Medulla oblongata (tissue), 1 donor: ENCODE measurements at regions not wholly inside any gene's neighbourhood (a gene's known extent, or its start where the extent isn't known, plus 50 kb on each side); places are given as distances from the start of the nearest gene placed in this dataset.

Experiments
- DNase-seq: peaks from one replicate; pipeline ENCODE4 v3.0.0-alpha.2; 2015; ENCODE audit errors: extremely low spot score

DNA sequence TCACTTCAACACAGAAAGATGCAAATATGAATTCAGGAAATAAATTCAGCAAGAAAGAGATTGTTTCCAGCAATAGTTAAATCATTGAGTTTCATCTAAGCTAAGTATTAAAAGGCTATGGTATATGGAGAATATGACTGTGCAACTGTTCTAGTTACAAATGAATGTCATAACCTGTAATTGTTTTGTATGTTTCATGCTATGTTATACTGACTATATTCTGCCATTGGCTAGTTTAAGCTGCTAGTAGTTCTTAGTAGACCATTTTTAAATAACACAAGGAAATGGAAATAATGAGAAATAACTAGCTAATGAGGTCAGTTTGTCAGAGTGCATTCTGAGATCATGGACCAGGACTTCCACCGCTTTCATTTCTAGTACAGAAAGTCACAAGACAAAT lies 1154.9 kb upstream of the TMEFF2 start:
- DNase-seq = no peak

DNA sequence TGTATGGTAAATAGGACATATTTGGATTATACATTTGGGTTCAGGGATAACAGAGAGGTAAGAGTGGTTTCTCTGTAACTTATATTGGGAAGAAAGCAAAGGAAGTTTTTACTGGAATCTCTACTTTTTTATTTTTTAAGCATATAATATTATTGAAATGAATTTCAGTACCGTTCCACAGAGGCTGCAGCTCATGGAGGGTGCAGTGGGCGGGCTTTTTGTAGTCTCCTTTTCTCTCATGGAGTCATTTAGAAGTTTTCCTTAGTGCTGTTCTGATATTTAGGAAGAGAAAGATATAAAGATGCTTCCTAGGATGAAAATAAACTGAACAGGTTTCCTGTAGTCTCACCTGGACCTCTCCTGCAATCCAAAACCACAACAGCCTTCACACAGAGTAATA lies 1153.3 kb upstream of the TMEFF2 start:
- no peak for DNase-seq

DNA sequence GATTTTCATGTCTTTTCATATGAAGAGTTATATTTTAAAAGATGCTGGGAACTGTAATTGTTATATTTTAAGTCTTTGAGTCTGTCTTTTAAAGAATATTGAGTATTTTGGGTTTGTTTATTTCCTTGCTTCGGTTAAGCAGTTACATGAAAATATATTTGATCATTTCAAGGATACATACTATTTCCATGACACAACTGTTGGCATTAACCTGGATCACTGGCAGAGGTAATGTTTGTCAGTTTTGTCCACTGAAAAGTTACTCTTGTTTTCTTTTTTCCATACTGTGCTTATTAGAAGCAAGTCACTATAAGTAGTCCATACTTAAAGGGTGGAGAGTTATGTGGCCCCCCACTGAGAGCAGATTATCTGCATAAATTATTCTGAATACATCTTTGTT lies 1142.0 kb upstream of the TMEFF2 start:
- no peak for DNase-seq

DNA sequence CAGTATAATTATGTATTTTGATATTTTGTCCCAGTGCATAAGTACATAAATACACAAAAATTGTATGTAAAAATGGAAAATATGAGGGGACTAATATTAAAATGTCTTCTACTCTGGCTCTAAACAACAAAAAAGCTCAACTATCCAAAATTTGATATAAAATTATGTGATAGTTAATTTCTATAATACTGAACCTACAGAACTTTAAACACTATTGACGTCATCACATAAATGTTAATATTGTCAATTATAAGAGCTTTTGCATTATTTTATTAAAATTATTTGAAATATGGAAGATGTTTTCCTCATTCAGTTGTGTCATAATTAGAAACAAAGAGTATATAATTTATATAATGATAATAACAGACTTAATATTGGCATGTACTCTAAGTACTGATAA lies 1139.7 kb upstream of the TMEFF2 start:
- no peak for DNase-seq

DNA sequence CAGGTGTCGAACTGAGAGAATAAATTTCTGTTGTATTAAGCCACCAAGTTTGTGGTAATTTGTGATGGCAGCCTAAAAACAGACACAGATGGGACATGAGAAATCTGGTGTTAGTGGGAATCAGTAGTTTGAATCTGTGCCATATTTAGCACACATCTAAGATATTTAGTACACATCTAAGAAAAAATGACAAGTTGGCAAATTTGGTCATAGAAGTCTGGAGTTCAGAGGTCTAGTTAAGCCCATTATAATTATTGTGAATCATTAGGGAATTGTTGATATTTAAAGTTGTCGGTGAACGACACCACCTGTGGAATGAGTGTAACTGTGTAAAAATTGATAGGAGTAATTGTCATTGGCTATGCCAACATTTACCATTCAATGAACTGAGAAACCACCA lies 1138.8 kb upstream of the TMEFF2 start:
- DNase-seq = no peak

DNA sequence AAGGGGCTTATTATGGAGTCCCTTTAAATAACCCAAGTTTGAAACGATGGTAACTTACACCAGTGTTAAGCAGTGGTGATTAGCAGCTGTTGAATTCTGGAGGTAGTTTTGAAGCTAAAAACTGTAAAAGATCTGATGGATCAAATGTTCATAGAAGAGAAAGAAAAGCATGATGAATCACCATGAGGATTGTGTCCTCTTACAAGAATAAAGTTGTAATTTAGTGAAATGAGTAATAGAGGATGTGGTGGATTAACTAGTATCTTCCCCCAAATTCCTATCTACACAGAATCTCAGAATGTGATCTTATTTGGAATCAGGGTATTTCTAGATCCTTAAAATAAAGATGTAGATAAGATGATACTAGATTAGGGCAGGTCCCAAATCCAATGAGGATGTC lies 1138.2 kb upstream of the TMEFF2 start:
- no peak for DNase-seq

DNA sequence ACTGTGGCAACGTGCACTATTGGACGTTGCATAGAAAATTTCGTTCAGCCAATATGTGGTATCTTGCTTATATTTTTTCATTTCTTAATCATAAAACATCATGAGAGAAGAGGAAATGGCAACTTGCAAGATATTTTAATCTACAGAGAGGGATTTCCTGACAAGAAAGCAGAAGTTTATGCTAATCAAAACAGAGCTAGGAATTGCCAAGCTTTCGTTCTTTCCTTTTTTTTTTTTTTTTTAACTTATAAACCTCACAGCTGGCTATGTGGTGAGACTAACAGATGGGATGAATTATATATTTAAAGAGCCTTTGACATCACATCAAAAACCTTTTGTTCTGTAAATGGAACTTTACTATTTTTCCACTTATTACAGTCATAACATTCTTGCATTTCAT lies 1136.9 kb upstream of the TMEFF2 start:
- DNase-seq = no peak

DNA sequence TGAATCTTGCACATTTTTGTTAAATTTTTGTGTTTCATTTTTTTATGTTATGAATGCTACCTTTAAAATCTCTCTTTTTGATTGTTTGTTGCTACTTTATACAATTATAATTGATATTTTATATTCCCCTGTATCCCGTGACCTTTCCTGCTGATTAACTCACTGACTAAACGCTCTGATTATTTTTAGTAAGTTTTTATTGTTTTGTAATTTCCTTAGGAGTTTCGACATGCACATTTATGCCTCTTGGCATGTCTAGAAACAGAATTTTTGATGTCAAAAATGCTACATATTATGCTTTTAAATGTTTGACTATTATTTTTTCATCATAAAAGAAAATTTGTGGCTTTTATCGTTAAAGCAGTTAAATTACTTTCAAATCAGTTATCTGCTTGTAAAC lies 1131.6 kb upstream of the TMEFF2 start:
- DNase-seq = no peak

DNA sequence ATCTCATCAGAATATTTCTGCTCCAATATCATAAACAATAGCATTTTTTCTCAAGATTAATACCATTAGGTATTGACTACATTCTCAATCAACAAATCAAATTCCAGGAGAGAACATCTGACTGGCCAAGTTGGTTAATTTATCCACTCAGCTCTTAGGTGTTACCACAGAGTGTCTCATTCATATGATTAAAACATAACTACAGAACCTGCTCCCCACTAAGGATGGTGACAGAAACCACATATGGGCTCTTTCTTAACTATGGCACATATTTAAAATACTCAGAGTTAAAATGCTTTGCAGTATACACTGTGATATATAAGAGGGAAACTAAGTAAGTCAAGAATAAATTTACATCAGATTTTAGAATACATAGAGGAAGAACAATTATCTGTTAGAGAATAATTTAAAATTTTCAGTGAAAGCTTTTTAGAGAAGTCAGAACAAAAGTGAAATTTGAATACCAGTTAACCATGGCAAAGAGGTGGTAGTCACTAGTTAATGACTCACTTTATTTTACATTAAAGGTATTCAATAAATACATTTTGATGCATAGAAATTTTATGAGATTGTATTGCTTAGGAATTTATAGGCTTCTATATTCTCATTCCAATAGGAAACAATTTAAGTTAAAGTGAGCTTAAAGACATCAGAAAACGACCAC lies 1120.8 kb upstream of the TMEFF2 start:
- DNase-seq = no peak

DNA sequence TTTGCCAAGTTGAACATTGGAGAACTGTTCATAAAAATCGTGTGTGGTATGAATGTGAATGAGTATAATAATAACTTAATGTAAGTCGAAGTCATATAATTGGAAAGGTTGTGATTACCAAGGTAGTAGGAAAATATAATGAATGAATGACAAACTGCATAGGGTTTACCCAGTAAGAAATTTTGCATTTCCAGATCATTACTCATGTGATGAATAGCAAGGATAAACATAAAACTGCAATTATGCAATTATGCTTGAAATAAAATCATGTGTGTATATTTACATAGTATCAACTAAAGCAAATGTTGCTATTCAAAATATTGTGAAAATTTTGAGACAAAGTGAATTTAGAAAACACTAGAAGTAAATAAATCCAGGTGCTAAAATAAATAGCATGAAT lies 1108.7 kb upstream of the TMEFF2 start:
- DNase-seq = no peak

DNA sequence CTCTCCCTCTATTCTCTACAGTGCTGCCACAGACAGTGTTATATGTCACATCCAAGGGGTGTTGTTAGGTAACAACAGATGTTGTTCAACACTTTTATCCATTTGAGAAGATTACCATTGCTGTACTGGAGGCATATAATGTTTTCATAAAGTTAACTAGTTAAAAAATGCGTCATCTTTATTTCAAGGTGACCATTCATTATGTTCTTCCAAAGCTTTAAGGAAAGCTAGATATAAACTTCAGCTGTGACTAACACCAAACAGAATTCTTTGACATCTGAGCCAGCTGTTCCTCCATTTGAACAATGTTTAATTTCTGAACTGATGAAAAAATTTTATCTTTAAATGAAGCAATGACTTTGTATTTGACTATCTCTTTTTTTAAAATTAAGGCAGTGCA lies 1099.6 kb upstream of the TMEFF2 start:
- no peak for DNase-seq

DNA sequence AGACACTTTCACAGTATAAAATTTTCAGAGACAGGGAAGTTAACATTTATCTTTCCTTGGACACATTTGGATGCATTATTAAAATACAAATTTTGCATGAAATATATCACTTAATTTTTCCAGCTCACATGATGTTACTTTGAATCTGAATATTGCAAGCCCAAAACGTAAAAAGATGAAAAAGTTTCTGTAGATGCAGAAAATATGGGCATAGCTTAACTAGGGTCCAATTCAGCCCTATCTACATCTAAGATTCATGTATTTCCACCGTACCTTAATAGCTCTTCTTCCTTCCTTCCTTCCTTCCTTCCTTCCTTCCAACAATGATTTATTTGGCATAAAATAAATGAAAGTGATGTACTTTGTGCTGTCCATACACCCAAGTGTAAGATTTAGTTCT lies 1084.6 kb upstream of the TMEFF2 start:
- no peak for DNase-seq

DNA sequence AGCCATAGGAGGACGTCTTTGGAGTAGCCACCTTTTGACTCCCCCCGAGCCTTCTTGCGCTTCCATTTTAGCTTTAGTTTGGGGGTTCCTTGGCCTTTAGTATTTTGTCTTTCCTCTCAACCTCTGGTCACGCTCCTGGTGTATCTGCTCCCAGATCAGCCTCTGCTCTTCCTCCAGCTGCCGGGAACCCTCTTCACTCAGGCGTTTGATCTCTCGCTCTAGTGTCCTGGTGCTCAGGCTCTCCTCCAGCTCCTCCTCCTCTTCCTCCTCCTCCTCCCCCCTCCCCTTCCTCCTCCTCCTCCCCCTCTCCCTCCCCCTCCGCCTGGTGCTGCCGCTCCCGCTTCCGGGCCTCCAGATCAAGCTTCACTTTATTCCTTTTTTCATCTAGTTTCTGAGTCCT lies 1082.3 kb upstream of the TMEFF2 start:
- no peak for DNase-seq

DNA sequence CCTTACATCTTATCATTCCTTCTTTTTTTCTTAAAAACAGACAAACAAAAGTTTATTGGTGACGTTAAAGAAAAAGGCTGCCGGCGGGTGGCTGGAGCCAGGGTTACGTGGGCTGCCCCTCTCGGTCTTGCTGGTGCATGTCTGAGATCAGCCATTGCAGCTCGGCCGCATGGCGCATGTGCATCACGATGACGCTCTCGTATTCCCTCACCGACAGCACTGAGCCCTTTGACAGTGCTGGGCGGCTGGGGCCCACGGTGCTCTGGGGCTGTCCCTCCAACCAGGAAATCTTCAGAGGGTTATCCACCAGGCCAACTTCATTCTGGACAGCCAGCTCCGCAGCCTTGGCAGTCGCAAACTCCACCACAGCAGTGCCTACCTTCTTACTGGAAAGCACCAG lies 1081.8 kb upstream of the TMEFF2 start:
- no peak for DNase-seq

DNA sequence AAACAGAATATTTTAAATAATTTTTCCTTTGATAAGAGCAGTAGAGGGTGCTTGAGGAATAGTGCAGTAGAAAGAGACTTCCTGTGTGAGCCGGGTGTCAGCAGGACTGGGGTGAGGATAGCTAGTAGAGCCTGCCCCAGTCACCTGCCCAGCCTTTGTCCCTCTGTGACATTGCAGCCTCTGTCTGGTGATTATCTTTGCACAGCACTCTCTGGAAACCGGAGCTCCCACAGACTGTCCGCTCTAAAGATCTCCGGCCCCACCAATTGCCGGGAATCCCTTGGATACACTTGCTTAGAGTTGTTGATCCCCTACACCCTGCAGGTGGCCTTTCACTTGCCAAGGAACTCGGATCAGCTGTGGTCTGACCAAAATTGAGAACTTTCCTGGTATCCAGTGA lies 1081.3 kb upstream of the TMEFF2 start:
- DNase-seq = no peak

DNA sequence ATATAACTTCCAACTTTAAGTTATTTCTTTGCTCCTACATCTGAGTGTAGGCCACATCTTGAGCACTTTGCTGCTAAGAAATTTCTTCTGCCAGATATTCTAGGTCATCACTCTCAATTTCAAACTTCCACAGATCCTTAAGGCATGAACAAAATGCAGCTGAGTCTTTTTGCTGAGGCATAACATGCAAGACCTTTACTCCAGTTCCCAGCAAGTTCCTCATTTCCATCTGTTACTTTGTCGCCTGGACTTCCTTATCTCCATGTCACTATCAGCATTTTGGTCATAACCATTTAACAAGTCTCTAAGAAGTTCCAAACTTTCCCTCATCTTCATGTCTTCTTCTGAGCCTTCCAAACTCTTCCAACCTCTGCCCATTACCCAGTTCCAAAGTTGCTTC lies 1077.3 kb upstream of the TMEFF2 start:
- no peak for DNase-seq

DNA sequence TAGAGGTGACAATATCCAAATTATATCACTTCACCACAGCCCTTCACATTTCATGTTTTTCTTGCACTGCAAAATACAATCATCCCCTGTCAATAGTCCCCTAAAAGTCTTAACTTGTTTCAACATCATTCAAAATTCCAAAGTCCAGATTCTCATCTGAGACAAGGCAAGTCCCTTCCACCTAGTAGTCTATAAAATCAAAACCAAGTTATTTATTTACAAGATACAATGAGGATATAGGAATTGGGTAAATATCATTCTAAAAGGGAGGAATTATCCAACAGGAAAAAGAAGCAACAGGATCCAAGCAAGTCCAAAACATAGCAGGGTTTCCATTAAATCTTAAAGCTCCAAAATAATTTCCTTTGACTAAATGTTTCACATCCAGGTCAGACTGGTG lies 1076.1 kb upstream of the TMEFF2 start:
- no peak for DNase-seq

DNA sequence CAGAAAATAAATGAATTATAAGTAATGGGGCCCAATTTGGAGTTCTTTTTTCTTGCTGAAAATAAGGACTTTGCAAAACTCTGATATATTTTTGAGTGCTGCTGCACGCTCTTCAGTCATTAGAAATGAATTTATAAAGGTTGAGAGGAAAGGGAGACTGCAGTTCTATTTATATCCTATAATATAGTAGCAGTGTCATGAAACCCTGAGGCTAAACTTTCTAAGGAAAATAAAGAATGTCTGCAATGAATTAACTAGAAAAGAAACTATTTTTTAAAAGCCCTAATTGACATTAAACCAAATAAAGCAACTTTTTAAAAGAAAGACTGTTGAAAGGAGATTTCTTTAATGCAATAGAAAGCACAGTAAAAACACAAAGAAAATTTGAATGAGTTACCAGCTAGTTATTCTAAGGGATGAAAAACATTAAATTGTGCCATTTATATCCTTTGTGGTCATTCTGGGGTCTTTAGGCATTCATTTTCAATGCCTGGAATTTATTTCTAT lies 1072.8 kb upstream of the TMEFF2 start:
- DNase-seq = no peak

DNA sequence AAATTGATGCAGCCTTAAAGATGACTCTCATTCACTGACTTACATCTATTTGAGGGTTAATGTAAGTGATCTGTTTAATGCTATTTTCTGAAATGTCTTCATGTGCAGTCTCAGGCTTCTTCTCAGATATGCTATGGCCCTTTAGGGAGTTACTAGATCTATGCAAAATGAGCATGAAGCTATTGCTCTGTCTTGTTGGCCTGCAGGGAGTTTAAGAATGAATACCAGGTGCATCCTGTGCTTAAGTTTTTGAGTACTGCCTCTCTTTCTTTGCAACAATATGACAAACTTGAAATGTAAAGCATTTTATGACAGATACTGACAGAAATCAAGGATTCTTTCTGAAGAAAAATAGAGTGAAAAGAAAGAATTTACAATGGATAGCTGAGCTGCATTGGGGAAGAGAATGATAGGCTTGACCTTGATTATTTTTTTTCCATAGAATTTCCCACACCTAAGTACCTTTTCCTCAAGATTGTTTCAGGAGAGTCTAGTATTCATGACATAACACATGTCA lies 1058.3 kb upstream of the TMEFF2 start:
- DNase-seq = no peak

DNA sequence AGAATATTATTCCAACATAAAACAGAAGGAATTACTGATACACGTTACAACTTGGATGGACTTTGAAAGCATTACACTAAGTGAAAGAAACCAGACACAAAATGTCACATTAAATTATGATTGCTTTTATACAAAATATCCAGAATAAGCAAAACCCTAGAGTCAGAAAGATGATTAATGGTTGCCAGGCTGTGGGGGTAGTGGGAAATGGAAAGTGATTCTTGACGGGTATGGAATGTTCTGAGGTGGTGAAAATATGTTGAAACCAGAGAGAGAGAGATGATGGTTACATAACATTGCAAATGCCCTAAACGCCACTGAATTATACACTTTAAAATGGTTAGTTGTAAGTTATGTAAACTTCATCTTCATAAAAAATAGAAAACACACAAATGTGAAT lies 1057.2 kb upstream of the TMEFF2 start:
- no peak for DNase-seq

DNA sequence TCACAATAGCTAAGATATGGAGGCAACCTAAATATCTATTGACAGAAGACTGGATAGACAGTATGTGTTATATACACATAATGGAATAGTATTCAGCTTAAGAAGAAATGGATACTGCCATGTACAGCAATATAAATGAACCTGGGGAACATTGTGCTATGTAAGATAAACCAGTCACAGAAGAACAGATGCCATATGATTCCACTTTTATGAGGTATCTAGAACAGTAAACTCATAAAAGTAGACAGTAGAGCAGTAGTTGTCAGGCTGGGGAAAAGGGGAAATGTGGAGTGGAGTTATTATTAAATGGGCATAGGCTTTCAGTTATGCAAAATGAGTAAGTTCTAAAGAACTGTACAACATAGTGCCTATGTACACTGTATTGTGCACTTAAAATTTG lies 1055.7 kb upstream of the TMEFF2 start:
- DNase-seq = no peak

DNA sequence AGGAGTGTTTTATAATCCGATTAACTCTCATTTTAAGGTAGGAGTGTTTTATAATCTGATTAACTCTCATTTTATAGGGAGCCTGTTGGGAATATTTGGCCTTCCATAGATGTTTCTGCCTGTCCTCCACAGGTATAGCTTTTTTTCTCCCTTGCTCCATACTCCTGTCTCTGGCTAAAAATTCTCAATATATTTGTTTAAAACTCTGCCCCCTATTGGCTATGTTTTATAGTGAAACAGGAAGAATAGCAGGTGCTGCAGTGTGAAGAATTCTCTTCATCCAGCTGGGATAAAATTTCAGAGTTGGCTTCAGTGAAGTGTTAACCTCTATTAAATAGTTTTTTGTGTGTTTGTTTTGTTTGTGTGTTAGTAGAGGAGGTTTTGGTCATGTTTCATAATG lies 1046.0 kb upstream of the TMEFF2 start:
- DNase-seq = no peak

DNA sequence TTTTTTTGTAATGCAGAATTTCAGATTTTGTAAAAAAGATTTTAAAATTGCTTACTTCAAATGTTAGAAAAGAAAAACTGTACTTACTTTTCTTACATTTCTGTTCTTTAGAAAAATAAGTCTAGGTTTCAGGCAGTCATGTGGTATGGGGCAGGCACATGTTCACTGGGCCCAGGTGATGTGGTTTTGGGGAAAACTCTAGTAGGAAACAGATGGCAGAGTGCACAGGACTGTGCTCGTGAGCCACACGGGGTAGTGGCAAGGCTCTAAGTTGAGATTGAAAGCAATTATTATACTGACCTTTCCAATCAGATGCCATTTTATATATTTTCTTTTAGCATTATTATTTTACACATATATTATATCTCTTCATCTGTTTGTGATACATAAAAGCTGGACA lies 1036.9 kb upstream of the TMEFF2 start:
- DNase-seq = no peak

DNA sequence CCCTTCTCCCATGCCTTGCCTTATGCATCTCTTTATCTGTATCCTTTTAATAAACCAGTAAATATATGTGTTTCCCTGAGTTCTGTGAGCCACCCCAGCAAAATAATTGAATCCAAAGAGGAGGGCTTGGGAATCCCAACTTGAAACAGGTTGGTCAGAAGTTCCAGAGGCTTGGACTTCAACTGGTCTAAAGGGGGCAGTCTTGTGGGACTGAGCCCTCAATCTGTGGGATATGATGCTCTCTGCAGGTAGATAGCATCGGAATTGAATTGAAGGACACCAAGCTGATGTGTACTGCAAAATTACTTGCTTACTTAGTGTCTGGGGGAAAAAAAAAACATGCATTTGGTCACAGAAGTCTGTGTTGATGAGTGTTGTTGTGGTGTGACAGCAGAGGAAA lies 1033.5 kb upstream of the TMEFF2 start:
- no peak for DNase-seq
